HG03571 (cell line): ENCODE measurements at regions not wholly inside any gene's neighbourhood (a gene's known extent, or its start where the extent isn't known, plus 50 kb on each side); places are given as distances from the start of the nearest gene placed in this dataset.

Experiments
- ATAC-seq: cut with Tn5 transposase; IDR thresholded peaks from one replicate; pipeline ENCODE4 v1.9.1; 2021; ENCODE audit not compliant: unreplicated experiment

GRCh38 chr2:48098539-48098938, 192.2 kb upstream of the FBXO11 start:
- no peak for ATAC-seq

GRCh38 chr2:48104418-48104817, 198.1 kb upstream of the FBXO11 start:
- no peak for ATAC-seq

DNA sequence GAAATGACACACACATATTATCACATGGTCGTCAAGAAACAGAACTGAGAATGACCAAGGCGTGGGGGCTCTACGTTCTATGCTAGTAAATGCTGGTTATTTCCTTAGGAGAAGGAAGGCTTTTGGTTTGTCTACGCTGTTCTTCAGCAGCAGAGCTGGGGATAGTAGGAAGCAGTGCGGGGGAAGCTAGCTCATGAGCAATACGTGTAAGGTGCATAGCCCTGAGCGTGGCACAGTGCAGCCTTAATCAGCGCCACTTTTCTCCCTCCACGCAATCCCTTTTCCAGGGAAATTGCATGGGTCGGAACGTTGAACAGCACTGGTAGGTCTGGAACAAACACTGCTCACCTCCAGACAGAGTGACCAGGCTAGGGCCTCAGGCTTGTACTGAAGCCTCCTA, 199.6 kb upstream of the FBXO11 start:
- no peak for ATAC-seq

- ATAC-seq = no peak
Measured at GRCh38 chr2:48107326-48107925, 201.1 kb upstream of the FBXO11 start.

DNA sequence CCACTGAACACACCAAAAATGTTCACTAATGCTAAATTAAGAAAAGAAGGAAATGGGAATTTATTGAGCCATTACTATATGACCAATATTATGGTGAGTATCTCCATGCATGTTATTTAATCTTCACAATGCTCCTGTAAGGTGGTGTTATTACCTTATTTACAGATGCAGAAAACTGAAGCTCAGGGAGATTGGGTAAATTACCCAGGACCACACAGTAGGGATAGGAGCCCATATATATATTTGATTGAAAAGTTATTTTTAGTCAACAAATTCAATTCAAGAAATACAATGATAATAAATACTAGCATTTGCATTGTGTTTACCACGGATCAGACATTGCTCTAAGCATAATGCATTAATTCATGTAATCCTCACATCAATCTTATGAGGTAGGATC, 202.2 kb upstream of the FBXO11 start:
- ATAC-seq = no peak

DNA sequence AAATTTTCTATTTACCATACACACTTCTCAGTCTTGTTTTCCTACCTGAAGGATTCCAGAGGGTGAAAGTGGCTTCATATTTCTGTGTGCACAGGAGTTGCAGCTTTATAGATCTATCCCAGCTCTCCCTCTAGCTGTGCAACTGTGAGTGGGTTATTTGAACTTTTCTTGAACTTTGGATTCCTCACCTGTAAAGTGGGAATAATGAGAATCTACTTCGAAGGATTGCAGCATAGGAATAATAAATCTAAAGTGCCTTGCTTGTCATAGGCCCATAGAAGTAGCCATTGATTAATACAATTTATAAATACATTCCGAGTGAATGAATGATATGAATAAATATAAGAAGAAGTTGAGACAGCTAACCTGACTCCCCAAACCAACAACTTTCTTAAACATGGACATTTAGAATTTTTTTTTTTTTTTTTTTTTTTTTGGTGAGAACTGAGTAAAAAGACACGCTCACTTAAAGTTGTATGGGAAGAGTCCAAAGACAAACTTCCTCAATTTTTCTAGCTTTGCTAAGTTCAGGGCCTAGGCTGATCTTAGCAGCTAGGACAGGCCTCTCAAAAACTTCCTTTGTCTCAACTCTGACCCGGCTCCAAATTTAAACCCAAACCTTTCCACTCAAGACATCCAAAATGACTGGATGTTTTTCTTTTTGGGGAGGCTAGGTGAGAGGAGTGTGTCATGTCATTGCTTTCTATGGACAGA, 203.3 kb upstream of the FBXO11 start:
- ATAC-seq = no peak

- ATAC-seq = no peak
Measured at GRCh38 chr2:48110492-48110891, 204.0 kb upstream of the FOXN2 start.

GRCh38 chr2:48112911-48113680, 201.4 kb upstream of the FOXN2 start:
- no peak for ATAC-seq

DNA sequence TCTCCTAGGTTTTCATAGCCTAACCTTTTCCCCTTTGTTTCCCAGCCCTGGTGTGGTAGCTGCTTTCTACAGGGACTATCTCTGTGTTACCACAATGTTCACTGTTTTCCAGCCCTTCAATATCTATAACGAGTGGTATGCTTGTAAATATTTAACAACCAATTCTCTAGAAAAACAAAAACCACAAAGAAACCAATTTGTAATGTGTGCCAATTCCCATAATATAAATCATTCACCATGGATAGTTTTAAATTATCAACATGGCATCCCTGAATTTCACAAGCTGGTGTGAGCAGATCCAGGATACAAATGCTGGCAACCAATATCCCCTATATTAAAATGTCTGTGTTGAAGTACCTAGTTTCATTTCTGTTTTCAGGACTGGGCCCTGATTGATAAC, 200.7 kb upstream of the FOXN2 start:
- no peak for ATAC-seq

DNA sequence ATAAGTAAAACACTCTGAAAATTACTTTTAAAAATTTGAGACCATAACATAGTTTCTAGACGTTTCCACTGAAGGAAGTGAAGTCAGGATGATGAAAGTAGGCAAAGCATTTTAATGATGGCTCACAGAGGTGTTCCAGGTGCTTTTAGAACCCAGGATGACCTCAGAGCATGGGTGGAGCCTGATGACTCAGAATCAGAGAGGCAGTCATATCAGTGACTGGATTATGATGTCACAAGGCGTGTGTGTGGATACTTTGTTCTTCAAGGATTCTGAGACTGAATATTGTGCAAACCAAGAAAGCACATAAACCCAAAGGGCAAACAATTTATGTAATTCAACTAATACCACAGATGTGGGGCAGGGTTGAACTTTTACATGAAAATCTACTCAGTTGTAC, 200.2 kb upstream of the FOXN2 start:
- peak; percentile 48 for ATAC-seq

- no peak for ATAC-seq
Measured at GRCh38 chr2:48116497-48116896, 198.0 kb upstream of the FOXN2 start.

GRCh38 chr2:48118895-48119294, 195.6 kb upstream of the FOXN2 start:
- no peak for ATAC-seq

GRCh38 chr2:48120112-48120511, 194.4 kb upstream of the FOXN2 start:
- ATAC-seq = no peak

DNA sequence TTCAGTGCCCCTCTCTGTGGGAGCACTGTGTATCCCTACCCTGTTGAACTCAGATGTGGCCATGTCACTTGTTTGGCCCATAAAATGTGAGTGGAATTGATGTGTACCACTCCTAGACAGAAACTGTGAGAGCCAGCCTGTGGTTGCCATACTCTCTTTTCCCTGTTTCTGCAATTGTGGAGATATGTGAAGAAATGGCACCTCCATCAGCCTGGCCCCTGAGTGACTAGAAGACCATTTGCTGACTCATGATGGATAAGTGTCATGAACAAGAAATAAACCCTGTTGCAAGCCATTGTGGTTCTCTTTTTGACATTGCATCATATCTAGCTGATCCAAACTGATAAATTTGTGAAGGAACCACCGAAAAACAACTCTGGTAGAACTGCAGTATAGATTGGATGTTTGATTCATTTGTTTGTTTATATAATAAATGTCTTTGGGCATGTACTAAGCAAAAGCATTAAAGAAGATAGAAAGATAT, 193.7 kb upstream of the FOXN2 start:
- ATAC-seq = no peak

DNA sequence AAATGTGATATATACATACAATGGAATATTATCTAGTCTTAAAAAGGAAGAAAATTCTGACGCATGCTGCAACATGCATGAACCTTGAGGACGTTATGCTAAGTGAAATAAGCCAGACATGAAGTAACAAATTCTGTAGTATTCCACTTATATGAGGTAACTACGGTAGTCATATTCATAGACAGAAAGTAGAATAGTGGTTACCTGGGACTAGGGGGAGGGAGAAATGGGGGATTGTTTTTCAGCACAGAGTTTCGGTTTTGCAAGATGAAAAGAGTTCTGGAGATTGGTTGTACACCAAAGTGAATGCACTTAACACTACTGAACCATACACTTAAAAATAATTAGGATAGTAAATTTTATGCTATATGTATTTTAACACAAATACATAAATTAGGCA, 192.3 kb upstream of the FOXN2 start:
- ATAC-seq = no peak

- no peak for ATAC-seq
Measured at GRCh38 chr2:48124592-48124991, 189.9 kb upstream of the FOXN2 start.

DNA sequence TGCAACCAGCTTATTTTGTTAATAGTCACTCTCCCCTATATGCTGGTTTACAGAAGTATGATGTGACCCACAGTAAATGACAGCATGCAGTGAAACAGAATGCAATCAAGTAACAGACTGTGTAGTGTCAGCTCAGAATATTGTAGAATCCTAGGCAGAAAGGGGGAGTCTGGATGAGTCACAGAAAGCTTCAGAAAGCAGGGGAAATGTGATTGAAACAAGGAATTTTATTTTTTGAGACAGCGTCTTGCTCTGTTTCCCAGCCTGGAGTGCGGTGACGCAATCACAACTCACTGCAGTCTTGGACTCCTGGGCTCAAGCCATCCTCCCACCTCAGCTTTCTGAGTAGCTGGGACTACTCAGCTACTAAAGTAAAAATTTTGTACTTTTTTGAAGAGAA, 188.3 kb upstream of the FOXN2 start:
- ATAC-seq = no peak

DNA sequence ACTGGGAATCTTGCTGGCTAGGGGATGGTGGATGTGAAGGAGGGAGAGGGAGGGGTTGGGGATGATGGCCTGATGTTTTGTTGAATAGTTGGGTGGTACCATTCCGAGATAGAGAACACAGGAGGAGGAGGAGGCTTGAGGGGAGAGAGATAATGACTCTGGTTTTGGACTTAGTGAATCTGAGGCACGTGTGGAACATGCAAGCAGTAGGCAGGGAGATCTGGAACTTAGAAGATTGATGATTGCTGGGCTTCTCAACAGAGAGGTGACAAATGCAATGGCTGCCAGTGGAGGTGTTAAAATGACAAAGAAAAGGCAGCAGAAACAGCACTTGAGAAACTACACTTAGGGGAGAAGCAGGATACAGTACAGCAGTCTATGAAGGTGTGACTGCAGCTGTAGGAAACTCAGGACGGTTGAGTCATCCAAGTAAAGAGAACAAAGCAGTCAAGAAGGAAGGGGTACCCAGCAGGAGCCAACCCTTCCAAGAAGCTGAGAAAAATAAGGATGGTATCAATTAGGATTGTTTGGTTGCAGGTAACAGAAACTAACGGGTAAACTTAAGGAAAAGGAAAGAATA, 186.8 kb upstream of the FOXN2 start:
- ATAC-seq = no peak

DNA sequence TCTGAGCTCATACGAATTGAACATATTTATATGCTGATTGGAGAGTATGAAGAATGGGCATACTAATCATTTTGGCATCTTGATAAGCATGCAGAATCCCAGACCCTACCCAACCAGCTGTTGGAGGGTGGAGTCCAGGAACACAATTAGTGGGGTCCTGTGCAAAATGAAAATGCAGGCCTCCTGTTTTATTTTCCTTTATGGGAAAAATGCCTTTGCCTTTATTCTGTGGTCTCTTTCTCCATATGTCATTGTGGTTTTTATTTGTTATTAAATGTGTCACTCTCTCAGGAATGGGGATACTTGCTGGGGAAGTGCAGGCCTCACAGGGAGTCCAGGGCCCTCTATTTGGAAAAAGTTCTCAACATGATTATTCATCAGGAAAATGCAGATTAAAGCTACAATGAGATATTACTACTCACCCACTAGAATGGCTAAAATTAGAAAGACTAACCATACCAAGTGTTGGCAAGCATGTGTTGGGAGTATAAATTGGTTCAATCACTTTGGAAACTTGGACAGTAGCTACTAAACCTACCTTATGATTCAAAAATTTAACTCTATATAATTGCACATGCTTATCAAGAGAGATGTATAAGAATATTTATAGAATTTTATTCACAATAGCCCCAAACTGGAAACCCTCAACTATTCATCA, 185.1 kb upstream of the FOXN2 start:
- ATAC-seq = no peak

DNA sequence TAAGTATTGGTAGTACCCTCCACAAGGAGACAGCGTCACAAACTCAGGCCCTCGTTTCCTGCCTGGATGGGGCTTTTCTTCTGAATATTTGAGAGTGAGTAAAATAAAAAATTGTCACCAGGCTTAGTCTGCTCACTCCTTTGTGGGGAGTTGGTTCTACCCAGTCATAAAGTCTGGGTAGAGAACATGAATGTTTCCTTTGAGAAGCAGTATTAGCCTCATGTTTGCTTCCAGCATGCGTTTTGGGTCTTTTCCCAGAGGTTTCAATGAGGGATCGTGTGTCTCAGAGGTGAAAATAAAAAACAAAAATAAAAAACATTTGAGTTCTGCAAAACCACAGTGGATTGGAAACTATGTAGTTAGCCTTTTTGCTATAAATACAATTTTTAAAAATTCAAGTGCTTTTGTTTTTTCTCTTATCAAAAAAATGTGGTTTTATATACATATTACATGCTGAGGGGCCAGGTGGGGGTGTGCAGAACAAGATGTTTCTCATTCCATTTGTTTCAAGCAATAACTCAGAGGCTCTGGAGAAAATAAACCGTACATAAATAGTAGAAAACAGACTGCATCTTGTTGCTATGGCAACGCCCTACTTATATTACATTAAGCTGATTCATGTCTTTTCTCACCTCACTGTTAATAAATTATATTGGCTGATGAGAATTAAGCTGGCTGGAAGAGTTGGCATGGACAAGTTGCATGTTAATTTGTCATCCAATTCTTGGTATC, 182.8 kb upstream of the FOXN2 start:
- no peak for ATAC-seq

GRCh38 chr2:48132271-48132625, 182.2 kb upstream of the FOXN2 start:
- ATAC-seq = no peak
